HepG2 (cell line): ENCODE measurements at regions not wholly inside any gene's neighbourhood (a gene's known extent, or its start where the extent isn't known, plus 50 kb on each side); places are given as distances from the start of the nearest gene placed in this dataset.
A peak's percentile ranks its signal among the peaks of the same experiment; 100 is the strongest.

Experiments
- ATAC-seq: fragments of 200-7000 bp; cut with Tn5 transposase; 3 replicates; pipeline ENCODE4 v1.9.1; 2020; ENCODE audit warnings: mild to moderate bottlenecking, moderate library complexity
- BruUV-seq: library from RNA; stranded (reverse); fragments of 400-500 nt; replicated peaks from 2 replicates; lab custom pipeline; 2021; lab: Mats Ljungman, UMichigan
- CTCF ChIA-PET: fragments of 300-600 bp; formaldehyde crosslinking; extraction: SDS; loops from one replicate; lab custom pipeline; 2021; ENCODE audit warnings: low total read pairs, inconsistent platforms, low intra/inter-chr PET ratio; lab: Yijun Ruan, JAX
- POLR2A ChIA-PET: fragments of 350-600 bp; sonication (Branson Sonifier 250); formaldehyde crosslinking; loops from one replicate; lab custom pipeline; 2020; ENCODE audit warnings: antibody characterized with exemption, inconsistent platforms; lab: Yijun Ruan, JAX
- DNase-seq: peaks from one replicate; pipeline ENCODE4 v3.0.0-alpha.2; 2015; ENCODE audit warnings: low spot score
- FAIRE-seq: peaks from 3 replicates; lab custom pipeline; 2011; peaks lifted over from hg19 to GRCh38; lab: Jason Lieb, UNC
- H2AFZ ChIP-seq: one replicate; pipeline ENCODE4 v1.6.1; 2011; ENCODE audit warnings: low read length, inconsistent platforms
- H3K27ac ChIP-seq: fragments of 300-600 bp; 3 replicates; pipeline ENCODE4 v1.8.0; 2011; ENCODE audit warnings: mixed run types, mild to moderate bottlenecking, mixed read lengths, low read length, inconsistent platforms; ENCODE audit not compliant: insufficient read depth; ENCODE audit errors: extremely low read length
- H3K27me3 ChIP-seq, 2 experiments: fragments of 200-600 bp in 1 of 2; 2 replicates in 1 of 2; 3 replicates in 1 of 2; pipeline versions ENCODE4 v1.6.0 to v1.8.0; 2011; ENCODE audit warnings: low read length in 2 of 2, mild to moderate bottlenecking in 2 of 2, moderate library complexity in 2 of 2, inconsistent platforms in 1 of 2; ENCODE audit not compliant: insufficient read depth in 2 of 2, control insufficient read depth in 1 of 2
- H3K36me3 ChIP-seq, 2 experiments: fragments of 200-600 bp in 1 of 2; replicated peaks in 1 of 2; 2 replicates in 1 of 2; 3 replicates in 1 of 2; pipeline versions ENCODE4 v1.5.1 to v1.8.0; 2011; ENCODE audit warnings: low read length in 2 of 2, inconsistent platforms in 1 of 2; ENCODE audit not compliant: insufficient read depth in 2 of 2, control insufficient read depth in 1 of 2
- H3K4me1 ChIP-seq: 2 replicates; pipeline ENCODE4 v1.5.1; 2012; ENCODE audit warnings: low read length, inconsistent platforms; ENCODE audit not compliant: insufficient read depth
- H3K4me2 ChIP-seq: 2 replicates; pipeline ENCODE4 v1.6.0; 2011; ENCODE audit warnings: low read depth, low read length, inconsistent platforms
- H3K4me3 ChIP-seq, 3 experiments: fragments of 200-600 bp in 1 of 3; sonication (generic), shearing (Covaris generic) in 1 of 3; replicated peaks in 1 of 3; 2 replicates each; pipeline ENCODE4 v1.5.1; 2011 to 2016; ENCODE audit warnings: low read length in 3 of 3, inconsistent platforms in 2 of 3, low read depth in 2 of 3, mild to moderate bottlenecking in 2 of 3, control low read depth in 1 of 3, mixed read lengths in 1 of 3; ENCODE audit not compliant: insufficient read depth in 1 of 3
- H3K79me2 ChIP-seq: one replicate; pipeline ENCODE4 v1.6.1; 2011; ENCODE audit warnings: low read length, inconsistent platforms; ENCODE audit not compliant: insufficient read depth
- H3K9ac ChIP-seq: 2 replicates; pipeline ENCODE4 v1.6.0; 2011; ENCODE audit warnings: mild to moderate bottlenecking, low read depth, low read length, inconsistent platforms; ENCODE audit not compliant: insufficient read depth
- H3K9me3 ChIP-seq: 2 replicates; pipeline ENCODE4 v1.5.1; 2012; ENCODE audit warnings: mild to moderate bottlenecking, low read length
- H4K20me1 ChIP-seq: 2 replicates; pipeline ENCODE4 v1.6.0; 2011; ENCODE audit warnings: inconsistent platforms, mild to moderate bottlenecking, low read length, moderate library complexity; ENCODE audit not compliant: insufficient read depth
- ARNT2 ChIP-seq: sonication (generic); formaldehyde crosslinking; IDR thresholded peaks from 2 replicates; pipeline ENCODE4 v1.8.0; 2022; ENCODE audit warnings: mild to moderate bottlenecking, low read depth, missing genetic modification reagents, moderate library complexity
- PHF20 ChIP-seq: sonication (generic); formaldehyde crosslinking; IDR thresholded peaks from 2 replicates; pipeline ENCODE4 v1.5.0; 2020; ENCODE audit warnings: mild to moderate bottlenecking, missing genetic modification reagents
- POGZ ChIP-seq: sonication (generic); formaldehyde crosslinking; IDR thresholded peaks from 2 replicates; pipeline ENCODE4 v1.4.0; 2020; ENCODE audit warnings: mild to moderate bottlenecking, missing genetic modification reagents
- SMARCC2 ChIP-seq: fragments of 450-650 bp; IDR thresholded peaks from 2 replicates; pipeline ENCODE4 v1.6.1; 2017; ENCODE audit warnings: antibody characterized with exemption, mild to moderate bottlenecking
- SP140L ChIP-seq: sonication (generic); formaldehyde crosslinking; IDR thresholded peaks from 2 replicates; pipeline ENCODE4 v1.4.0; 2020; ENCODE audit warnings: missing genetic modification reagents, borderline replicate concordance
- TCF12 ChIP-seq, 2 experiments: fragments of 450-650 bp in 1 of 2; sonication (generic) in 1 of 2; formaldehyde crosslinking in 1 of 2; IDR thresholded peaks; 2 replicates each; pipeline versions ENCODE4 v1.6.1 to v1.8.0; 2017 to 2022; ENCODE audit warnings: antibody characterized with exemption in 1 of 2, mild to moderate bottlenecking in 1 of 2, missing genetic modification reagents in 1 of 2, moderate library complexity in 1 of 2
- YY1 ChIP-seq: IDR thresholded peaks from 2 replicates; pipeline ENCODE4 v1.6.1; 2011; ENCODE audit warnings: low read length, low read depth, moderate library complexity, mild to moderate bottlenecking; ENCODE audit not compliant: insufficient read depth, insufficient replicate concordance
- ZFY ChIP-seq: sonication (generic); formaldehyde crosslinking; IDR thresholded peaks from 2 replicates; pipeline ENCODE4 v1.4.0; 2020; ENCODE audit warnings: missing genetic modification reagents
- ZNF317 ChIP-seq: sonication (generic); formaldehyde crosslinking; IDR thresholded peaks from 2 replicates; pipeline ENCODE4 v1.5.0; 2020; ENCODE audit warnings: mild to moderate bottlenecking, missing genetic modification reagents
- ZNF543 ChIP-seq: sonication (generic); formaldehyde crosslinking; IDR thresholded peaks from 2 replicates; pipeline ENCODE4 v1.4.0; 2020; ENCODE audit warnings: mild to moderate bottlenecking, missing genetic modification reagents
- WGBS: methylation state at CpG from one replicate; pipeline ENCODE4 v1.1.6; 2017; ENCODE audit warnings: low lambda C conversion rate; 5-methylcytosine and 5-hydroxymethylcytosine counted together
- in situ Hi-C: cut with HindIII; loops from 2 replicates; pipeline ENCODE4 v1.10.0; 2017; ENCODE audit warnings: low pct_unique_long_range_greater_than_20kb; ENCODE audit not compliant: extremely low pct_ligation_motif_present
- intact Hi-C: fragments of 100-400 bp; cut with micrococcal nuclease; formaldehyde crosslinking; loops from one replicate; pipeline ENCODE4 v1.10.0; 2022; ENCODE audit not compliant: unreplicated experiment
- TF ChIP-seq, protein P1 (sequence below): sonication (generic); formaldehyde crosslinking; IDR thresholded peaks from 2 replicates; pipeline ENCODE4 v1.5.0; 2020; ENCODE audit warnings: missing genetic modification reagents, mild to moderate bottlenecking, borderline replicate concordance
- TF ChIP-seq, protein P2 (sequence below): sonication (generic); formaldehyde crosslinking; IDR thresholded peaks from 2 replicates; pipeline ENCODE4 v1.4.0; 2020; ENCODE audit warnings: mild to moderate bottlenecking, missing genetic modification reagents
- TF ChIP-seq, protein P3 (sequence below): sonication (generic); formaldehyde crosslinking; IDR thresholded peaks from 2 replicates; pipeline ENCODE4 v1.4.0; 2020; ENCODE audit warnings: missing genetic modification reagents

DNA sequence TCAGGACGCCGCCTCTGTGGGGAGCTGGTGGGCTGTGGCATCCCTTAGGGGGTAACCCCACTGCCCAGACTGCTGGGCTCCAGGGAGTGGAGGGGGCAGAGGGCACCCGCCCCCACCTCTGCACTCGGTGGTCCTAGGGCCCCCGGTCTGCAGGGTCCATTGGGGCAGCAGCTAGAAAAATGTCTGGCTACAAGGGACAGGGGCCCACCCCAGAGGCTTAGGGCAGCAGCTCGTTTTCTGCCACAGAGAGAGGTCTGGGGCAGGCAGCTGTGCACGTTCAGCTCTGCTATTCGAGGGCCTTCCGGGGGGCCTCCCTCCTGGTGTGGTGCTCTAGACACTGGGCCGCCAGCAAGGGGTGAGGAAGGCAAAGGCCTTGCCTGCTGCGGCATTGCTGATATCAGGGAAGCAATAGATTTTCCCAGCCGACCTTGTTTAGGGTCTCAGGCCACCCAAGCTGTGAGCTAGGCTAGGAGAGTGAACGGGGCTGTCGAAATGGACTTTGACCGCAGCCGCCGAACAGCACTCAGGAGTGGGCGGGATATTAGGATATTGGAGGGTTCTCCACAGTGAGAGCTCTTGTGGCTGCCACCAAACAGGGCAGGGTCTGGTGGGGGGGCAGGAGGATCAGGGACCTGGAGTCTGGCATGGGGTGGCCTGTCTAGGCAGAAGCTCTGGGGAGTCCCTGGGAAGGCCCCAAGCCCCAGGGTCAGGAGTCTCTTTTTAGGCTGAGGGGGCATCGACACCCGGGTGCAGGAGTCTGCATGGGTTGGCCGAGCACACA lies 61.4 kb upstream of the KLF13 start:
- ATAC-seq = peak; percentile 89
- peak overlapping the region; percentile 77 for H3K27ac ChIP-seq
- intact Hi-C loops (no loop called here), in situ Hi-C loops (no loop called here)
- 5% methylated on average over 10 of the region's 21 CpGs for WGBS
- H4K20me1 ChIP-seq = no peaks in the 10 kb centered on the region
- H3K9me3 ChIP-seq = no peaks in the 10 kb centered on the region
- peaks cover 76% of the 10 kb centered on the region for H3K4me1 ChIP-seq
- H3K9ac ChIP-seq = peak overlapping the region; percentile 65
- BruUV-seq = TSS peak; percentile 81
- H3K79me2 ChIP-seq = no peaks in the 10 kb centered on the region
- H3K36me3 ChIP-seq = no peaks in the 10 kb centered on the region
- ChIA-PET CTCF (no interaction called here), POLR2A (interaction anchor here (0.9 to 3.4 kb wide), 15 partner anchors 9 to 169 kb away, joined by 3 to 26 read pairs (median 5); partner anchors contain the start of gene KLF13)
- no peak overlapping the region for H2AFZ ChIP-seq
- peak; percentile 79 for DNase-seq
- FAIRE-seq = peak; percentile 69
- H3K4me3 ChIP-seq = peak overlapping the region; percentile 24 to 69 (median 34)
- H3K27me3 ChIP-seq = 0 out of 5 replicates have a peak, but pooled peaks cover 0 to under 1% of the 10 kb centered on the region in 2 experiments
- H3K4me2 ChIP-seq = peak overlapping the region; percentile 98
- TF ChIP-seq YY1 (no peak), PHF20 (CRISPR knock-in tag) (peak; percentile 41; the same call in 1 of the 2 replicates), ARNT2 (CRISPR knock-in tag) (no peak), SMARCC2 (no peak), ZNF317 (CRISPR knock-in tag) (0 out of 2 replicates have a peak, but pooled peaks have one; percentile 61), SP140L (CRISPR knock-in tag) (no peak), ZNF543 (CRISPR knock-in tag) (peak; percentile 42; the same call in 1 of the 2 replicates), ZFY (CRISPR knock-in tag) (peak; percentile 77), POGZ (CRISPR knock-in tag) (peak; percentile 39; the same call in 1 of the 2 replicates), TCF12 (IDR thresholded peaks at IDR 0.05) (no peak), TCF12 (CRISPR knock-in tag; IDR thresholded peaks at IDR 0.05) (0 out of 2 replicates have a peak, but pooled peaks have one; percentile 42)
- TF ChIP-seq, protein P1, sequence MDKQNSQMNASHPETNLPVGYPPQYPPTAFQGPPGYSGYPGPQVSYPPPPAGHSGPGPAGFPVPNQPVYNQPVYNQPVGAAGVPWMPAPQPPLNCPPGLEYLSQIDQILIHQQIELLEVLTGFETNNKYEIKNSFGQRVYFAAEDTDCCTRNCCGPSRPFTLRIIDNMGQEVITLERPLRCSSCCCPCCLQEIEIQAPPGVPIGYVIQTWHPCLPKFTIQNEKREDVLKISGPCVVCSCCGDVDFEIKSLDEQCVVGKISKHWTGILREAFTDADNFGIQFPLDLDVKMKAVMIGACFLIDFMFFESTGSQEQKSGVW = no peak
- TF ChIP-seq, protein P2, sequence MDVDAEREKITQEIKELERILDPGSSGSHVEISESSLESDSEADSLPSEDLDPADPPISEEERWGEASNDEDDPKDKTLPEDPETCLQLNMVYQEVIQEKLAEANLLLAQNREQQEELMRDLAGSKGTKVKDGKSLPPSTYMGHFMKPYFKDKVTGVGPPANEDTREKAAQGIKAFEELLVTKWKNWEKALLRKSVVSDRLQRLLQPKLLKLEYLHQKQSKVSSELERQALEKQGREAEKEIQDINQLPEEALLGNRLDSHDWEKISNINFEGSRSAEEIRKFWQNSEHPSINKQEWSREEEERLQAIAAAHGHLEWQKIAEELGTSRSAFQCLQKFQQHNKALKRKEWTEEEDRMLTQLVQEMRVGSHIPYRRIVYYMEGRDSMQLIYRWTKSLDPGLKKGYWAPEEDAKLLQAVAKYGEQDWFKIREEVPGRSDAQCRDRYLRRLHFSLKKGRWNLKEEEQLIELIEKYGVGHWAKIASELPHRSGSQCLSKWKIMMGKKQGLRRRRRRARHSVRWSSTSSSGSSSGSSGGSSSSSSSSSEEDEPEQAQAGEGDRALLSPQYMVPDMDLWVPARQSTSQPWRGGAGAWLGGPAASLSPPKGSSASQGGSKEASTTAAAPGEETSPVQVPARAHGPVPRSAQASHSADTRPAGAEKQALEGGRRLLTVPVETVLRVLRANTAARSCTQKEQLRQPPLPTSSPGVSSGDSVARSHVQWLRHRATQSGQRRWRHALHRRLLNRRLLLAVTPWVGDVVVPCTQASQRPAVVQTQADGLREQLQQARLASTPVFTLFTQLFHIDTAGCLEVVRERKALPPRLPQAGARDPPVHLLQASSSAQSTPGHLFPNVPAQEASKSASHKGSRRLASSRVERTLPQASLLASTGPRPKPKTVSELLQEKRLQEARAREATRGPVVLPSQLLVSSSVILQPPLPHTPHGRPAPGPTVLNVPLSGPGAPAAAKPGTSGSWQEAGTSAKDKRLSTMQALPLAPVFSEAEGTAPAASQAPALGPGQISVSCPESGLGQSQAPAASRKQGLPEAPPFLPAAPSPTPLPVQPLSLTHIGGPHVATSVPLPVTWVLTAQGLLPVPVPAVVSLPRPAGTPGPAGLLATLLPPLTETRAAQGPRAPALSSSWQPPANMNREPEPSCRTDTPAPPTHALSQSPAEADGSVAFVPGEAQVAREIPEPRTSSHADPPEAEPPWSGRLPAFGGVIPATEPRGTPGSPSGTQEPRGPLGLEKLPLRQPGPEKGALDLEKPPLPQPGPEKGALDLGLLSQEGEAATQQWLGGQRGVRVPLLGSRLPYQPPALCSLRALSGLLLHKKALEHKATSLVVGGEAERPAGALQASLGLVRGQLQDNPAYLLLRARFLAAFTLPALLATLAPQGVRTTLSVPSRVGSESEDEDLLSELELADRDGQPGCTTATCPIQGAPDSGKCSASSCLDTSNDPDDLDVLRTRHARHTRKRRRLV (CRISPR knock-in tag) = 0 out of 2 replicates have a peak, but pooled peaks have one; percentile 71
- TF ChIP-seq, protein P3, sequence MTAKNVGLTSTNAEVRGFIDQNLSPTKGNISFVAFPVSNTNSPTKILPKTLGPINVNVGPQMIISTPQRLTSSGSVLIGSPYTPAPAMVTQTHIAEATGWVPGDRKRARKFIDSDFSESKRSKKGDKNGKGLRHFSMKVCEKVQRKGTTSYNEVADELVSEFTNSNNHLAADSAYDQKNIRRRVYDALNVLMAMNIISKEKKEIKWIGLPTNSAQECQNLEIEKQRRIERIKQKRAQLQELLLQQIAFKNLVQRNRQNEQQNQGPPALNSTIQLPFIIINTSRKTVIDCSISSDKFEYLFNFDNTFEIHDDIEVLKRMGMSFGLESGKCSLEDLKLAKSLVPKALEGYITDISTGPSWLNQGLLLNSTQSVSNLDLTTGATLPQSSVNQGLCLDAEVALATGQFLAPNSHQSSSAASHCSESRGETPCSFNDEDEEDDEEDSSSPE (CRISPR knock-in tag) = peak; percentile 53; the same call in 1 of the 2 replicates
